COLO668 (cell line): ENCODE measurements at regions not wholly inside any gene's neighbourhood (a gene's known extent, or its start where the extent isn't known, plus 50 kb on each side); places are given as distances from the start of the nearest gene placed in this dataset.
"Not testable (repeated sequence)": the region's sequence is repeated elsewhere in the genome, so short reads cannot be mapped to it uniquely, and the experiment has no call there.

Experiments
- DNase-seq: peaks from one replicate; lab custom pipeline; 2025; ENCODE audit not compliant: unreplicated experiment; lab: John Stamatoyannopoulos, UW

DNA sequence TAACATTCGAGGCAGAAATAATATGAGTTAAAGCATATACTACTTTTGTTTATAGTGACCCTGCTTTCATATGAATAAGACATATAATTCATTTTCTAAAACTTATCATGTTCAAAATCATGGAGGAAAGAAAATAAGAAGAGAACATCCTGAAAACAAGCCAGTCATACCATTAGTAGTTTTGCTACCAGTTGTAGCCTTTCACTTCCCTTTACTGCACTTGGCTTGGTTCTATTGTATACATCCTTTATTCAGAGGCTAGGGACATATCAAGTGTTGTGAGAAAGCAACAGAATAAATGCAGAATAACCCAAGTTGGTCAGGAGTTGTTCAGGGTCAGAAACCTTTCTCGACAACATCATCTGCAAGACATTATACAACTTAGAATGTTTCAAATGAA lies 598.7 kb downstream of the SOX5 start:
- DNase-seq, result no peak

DNA sequence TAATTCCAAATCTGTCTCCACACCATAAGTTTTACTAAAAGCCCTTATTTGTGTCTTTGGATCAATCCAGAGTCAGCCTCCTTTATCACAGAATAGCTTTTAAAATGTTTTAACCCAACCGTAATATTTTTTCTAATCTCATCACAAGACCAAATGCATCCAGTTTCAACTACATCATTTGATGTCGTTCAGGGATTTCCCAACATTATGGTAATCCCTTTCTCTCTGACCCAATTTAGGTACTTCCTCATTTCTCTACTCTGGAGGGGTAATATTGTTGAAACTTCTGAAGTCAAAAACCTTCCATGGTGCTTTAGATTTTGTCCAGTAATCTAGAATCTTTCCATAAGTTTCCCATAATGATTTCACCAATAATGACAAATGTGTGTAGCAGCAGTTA lies 596.8 kb downstream of the SOX5 start:
- no peak for DNase-seq

DNA sequence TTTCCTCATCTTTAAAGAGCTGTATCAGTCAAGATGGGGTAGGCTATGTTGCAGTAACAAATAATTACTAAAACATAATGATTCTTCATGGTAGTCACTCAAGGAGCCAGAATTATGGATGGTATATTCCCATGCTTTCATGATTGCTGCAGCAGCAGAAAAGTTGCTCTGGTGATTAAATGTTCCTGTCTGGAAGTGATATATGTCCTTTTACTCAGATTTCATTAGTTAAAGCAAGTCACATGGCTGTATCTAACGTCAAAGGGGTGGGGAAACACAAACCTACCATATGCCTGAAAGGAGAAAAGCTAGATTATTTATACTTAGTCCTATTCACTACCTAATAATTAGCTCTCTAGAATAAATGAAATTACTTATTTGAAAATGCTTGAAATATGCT lies 594.7 kb downstream of the SOX5 start:
- DNase-seq, result no peak

DNA sequence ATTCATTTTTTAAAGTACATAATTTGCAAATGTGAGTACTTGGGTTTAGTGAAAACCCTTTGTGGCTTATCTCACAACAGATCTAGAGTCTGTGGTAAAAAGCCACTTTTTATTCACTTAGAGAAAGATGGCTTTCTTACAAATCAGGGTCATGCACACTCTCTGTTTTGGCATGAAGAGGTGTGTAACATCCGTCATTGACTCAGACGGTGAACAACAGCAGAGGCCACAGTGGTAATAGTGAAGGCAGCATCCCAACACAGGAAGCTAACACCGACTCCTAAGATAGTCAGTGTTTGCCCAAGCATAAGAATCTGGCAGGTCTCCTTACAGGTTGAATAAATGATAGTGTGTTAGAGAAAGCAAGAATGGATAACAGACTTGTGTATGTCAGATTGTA lies 593.0 kb downstream of the SOX5 start:
- no peak for DNase-seq

DNA sequence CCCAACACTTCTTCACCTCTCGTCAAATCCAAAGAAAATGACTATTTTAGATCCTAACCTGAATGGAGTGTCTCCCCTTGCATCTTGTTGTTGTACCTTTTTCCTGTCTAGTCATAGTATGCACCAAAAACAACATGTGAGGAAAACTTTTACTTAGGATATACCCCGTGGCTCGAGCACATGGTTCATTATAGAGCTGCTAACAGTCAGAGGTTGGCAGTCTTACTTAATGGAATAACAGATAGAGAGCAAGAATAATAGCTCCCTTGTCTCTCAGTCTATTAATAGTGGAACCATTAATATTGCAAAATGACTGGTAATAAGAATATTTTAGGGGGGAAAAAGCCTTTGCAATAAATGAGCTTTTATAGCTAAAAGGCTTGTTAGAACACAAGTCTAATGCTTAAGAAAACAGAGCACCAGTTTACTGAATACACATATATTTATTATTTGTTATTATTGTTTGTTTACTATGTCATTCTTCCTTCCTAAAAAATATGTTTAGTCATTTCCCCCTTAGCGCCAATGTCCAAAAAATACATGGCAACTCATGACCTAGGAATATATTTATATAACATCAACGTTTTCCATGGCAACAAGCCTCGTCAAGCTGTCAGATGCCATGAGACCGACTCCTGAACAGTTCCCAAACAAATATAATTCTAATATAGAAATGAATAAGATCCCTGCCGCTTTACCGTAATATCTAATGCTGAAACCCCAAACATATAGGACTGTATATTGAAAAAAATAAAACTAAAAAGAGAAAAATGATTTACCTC lies 592.4 kb downstream of the SOX5 start:
- no peak for DNase-seq

DNA sequence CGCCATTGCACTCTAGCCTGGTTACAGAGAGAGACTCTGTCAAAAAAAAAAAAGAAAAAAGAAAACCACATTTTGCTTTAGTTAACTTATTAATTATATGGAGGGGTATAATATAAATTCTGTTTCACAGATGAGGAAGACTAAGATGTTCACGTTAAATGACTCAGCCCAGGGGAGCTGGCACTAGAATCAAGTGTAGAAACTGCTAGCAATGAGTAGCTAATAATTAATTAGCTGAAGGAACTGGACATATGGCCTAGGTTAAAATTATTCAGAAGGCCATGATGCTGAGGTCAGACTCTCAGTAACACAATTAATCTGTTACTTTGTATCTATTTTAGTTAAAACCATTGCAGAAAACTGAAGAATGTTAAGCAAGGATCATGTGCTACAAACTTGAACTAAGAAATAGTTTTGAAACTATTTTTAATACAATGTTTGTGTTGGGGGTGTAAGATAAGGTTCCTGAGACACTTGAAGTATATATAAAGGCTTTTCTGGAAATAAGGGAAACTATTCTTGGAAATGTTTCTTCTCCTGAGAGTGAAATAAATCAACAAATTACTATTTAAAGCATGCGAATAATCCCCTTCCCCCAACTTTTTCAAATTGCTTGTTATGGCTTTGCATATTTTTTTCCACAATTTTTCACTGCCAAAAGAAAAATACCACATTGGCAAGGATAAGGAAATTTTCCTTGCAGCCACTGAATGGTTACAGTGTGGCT lies 589.3 kb downstream of the SOX5 start:
- no peak for DNase-seq

DNA sequence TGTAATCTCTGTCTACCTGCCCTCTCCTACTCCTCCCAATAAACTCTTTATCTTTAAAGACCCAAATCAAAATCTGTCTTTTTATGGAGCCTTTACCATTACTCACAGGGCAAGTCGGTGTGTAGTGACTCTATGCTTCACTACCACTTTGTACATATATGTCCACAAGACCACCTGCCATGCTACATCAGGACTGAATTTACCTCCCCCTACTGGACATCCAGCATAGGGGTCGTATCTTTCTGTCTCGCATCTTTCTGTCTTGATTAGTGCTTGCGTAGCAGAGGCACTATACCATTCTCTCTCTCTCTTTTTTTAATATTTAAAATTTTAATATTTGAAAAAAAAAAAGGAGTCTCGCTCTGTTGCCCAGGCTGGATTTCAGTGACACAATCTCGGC lies 587.5 kb downstream of the SOX5 start:
- DNase-seq, result no peak

DNA sequence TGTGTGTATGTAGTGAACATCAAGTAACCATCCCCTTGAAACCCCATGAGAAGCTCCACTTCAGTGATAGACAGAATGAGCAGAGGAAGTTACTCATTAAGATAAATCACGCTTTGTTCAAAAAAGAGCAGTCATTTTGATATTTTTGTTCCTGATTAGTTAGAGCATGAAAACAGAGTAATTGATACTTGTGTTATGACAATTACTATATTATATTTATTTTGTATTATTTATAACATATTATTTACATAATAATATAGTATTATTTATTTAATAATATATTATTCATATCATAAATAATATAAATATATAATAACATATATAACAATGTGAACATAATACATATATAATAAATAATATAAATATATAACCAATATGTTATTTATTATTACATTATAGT lies 580.9 kb downstream of the SOX5 start:
- DNase-seq, result no peak

DNA sequence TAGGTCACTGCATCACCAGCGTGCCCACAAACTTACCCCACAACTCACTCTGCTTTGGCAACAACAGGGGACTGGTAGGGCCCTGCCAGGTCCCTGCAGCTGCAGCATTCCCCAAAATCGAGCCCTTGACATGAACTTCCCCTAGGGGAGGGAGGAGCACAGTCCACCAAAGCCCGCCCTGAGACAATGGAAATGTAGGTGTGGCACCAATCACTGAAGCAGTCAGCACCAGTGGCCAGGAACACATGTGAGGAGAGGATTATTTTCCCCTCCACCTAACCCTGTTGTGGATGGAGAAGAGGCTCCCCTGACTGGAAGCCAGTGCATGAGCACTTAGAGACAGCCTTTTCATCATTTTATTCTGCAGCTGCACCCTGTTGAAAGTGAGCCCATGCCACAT lies 573.8 kb downstream of the SOX5 start:
- DNase-seq, result no peak

DNA sequence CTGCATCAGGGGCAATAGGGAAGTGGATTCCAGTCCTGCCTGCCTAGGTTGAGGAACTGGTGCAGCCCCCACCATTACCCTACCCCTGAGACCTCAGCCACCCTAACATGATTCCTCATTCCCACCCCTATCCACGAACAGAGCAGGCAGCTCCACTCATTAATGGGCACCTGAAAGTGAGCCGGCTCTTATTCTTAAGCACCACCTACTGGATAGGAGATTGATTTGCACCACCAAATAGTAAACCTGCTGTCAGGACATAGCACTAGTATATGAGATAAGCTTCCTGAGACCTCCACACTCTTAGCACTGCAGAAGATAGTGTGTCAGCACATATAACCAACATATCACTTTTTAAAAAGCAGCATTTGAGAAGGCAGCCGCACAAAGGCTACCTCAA lies 573.2 kb downstream of the SOX5 start:
- DNase-seq, result no peak

DNA sequence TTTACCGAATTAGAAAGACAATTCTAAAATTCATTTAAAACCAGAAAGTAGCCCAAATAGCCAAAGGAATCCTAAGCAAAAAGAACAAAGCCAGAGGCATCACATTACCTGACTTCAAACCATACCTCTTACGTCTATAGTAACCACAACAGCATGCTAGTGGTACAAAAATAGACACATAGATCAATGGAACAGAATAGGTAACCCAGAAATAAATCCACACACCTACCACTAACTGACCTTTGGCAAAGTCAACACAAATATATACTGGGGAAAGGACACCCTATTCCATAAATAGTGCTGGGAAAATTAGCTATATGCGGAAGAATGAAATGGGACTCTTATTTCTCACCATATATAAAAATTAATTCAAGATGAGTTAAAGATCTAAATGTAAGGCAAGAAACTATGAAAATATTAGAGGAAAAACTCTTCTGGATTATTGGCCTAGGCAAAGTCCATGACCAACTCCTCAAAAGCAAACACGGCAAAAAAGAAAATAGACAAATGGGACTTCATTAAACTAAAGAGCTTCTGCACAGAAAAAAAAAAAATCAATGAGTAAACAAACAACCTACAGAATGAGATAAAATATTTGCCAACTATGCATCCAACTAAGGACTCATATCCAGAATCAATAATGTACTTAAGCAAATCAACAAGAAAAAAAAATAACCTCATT lies 568.9 kb downstream of the SOX5 start:
- DNase-seq, result peak; percentile 0

DNA sequence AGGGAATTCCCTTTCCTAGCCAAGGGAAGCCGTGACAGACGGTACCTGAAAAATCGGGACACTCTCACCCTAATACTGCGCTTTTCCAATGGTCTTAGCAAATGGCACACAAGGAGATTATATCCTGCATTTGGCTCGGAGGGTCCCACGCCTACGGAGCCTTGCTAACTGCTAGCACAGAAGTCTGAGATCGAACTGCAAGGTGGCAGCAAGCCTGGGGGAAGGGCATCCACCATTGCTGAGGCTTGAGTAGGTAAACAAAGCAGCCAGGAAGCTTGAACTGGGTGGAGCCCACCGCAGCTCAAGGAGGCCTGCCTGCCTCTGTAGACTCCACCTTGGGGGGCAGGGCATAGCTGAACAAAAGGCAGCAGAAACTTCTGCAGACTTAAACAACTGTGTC lies 560.6 kb downstream of the SOX5 start:
- not testable (repeated sequence) for DNase-seq

DNA sequence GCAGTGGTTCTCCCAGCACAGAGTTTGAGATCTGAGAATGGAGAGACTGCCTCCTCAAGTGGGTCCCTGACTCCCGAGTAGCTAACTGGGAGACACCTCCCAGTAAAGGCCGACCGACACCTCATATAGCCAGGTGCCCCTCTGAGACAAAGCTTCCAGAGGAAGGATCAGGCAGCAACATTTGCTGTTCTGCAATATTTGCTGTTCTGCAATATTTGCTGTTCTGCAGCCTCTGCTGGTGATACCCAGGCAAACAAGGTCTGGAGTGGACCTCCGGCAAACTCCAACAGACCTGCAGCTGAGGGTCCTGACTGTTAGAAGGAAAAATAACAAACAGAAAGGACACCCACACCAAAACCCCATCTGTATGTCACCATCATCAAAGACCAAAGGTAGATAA lies 560.2 kb downstream of the SOX5 start:
- DNase-seq, result not testable (repeated sequence)

DNA sequence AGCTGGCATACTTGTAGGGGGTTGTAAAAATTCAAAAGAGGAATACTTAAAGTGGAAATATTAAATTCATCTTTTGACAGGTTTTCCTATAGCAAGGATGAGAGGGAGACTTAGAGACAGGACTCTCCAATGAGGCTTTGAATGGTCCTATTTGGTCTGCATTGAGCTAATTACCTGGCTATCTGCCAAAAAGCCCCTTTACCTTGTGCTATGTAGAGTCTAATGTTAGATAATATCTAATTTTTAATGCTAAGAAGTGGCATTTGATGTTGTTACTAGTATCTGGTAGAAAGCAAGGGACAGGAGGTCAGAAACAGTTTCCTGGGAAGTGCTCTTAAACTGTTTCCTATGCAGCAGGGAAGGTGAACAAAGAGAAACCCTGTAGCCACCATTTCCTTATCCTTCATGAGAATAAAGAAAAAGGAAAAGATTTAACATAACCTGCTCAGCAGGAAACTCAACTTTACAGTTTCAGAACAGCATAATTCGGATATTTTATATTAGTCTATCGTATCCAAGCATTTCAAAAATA lies 550.0 kb downstream of the SOX5 start:
- no peak for DNase-seq

DNA sequence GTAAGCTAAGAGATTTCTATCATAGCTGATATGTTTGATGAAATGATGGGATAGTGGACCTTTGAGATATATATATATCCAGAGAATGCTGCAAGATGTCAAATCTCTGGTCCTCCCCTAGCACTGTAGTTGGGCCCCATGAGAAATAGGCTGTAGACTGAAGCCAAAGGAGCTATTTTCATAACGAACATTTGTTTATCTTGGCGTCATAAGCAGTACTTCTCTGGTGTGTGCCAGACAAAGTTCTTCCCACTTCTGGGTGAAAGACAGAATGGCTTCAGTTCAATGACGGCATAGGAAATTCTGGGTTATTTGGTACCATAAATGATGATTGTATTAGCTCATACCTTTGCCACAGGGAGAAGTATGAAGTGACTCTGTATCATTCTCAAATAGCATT lies 534.3 kb downstream of the SOX5 start:
- no peak for DNase-seq

DNA sequence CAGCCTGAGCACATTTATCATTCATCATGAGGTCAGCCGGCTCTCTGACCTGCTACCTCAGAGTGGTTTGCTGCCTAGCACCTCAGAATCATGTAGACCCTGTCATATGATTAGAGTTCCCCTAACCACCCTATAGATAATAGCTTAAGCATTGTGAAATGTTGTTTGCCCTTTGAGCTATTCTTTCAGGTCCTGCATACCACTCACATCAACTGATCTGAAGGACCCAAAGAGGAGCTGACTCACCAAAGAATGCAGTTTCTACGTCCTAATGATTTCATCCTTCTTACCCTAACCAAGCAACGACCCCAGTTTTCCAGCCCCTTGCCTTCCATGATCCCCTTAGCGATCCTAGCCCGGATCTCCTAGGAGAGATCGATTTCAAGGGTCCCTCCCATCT lies 527.9 kb downstream of the SOX5 start:
- no peak for DNase-seq

DNA sequence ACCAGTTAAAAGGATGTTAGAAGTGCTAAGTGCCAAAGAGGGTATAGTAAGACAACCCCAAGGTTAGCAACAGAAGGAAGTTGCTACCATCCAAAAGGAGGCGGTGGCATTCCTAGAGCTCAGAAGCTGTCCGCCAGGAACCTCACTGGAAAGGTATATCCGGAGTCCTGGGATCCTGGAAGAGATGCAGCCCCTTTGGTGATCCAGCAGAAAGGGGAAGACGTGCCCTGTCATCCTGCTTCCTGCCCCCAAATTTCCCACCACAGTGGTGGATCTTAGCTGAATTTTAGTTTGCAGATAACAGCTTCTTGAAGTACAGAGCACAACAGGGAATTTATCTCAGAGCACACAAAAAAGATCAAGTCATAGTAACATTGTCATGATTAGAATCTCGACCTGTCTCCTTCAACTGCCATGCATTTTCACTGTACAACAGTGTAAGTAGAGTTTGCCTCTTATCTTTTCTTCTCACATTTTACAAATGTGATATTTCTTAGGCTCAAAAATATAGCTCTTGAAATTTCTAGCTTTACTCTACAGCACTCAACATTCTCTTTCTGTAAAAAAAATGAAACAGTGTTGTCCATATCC lies 526.3 kb downstream of the SOX5 start:
- no peak for DNase-seq

DNA sequence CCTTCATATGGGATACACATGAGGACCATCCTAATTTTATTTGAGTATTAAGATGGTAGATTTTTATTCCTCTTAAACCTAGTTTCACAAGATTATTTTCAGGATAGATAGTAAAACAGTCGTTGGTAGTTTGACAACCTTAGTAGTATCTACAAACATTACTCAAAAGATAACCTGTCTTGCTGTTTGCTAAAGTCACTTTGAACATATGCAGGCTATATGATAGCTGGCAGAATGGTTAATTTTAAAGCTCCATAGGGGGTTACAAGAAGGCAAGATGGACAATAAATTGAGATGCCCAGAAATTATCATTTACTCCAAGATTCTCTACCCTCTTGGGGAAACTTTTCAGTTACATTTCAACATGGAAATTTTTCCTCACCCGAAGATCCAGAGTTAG lies 525.7 kb downstream of the SOX5 start:
- no peak for DNase-seq

DNA sequence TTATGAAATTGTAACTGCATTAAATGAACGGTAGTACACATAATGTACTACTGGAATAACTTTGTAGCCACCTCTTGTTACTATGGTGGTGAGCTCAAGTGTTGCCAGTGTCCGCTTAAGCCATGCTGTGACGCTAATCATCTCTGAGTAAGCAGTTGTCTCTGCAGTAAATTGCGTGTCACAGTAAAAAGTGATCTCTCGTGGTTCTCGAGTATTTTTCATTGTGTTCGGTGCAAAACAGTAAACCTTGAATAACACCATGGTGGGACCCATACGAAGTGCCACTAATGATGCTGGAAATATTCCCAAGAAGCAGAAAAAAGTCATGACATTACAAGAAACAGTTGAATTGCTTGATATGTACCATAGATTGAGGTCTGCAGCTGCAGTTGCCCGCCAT lies 524.8 kb downstream of the SOX5 start:
- DNase-seq, result no peak

DNA sequence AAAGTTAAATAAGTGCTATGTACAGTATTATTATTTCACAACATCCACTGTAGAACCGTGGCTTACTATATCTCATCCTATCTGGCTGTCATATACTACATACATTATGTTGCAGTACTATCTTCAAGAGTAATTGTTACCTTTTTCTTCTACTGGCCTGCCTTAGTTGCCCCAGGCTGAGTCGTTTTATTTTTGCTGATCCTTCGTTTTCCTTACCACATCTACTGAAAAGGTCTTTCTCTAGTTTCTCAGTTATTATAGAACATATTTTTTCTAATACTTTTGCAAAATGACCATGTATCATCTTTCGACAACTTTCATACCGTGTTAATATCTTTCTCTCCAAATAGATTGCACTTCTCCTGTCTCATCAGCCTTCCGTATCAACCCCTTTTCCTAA lies 523.1 kb downstream of the SOX5 start:
- no peak for DNase-seq

DNA sequence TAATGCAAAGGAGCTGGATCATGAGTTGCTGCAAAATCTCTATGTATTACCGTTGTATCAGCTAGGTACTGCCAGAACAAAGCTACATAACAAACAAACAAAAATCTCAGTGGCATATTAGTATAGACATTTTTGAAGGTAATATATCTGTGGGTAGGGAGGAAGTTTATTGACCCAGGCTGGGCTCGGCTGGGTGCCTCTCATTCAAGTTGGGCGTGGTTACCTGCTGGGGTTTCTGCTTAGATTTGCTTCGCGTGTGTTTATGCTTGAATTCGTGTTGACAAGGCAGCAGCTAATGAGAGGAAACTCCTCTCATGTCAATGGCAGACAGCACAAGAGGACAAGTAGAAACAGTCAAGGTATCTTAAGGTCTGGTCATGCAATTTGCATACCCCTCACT lies 520.7 kb downstream of the SOX5 start:
- DNase-seq, result no peak

DNA sequence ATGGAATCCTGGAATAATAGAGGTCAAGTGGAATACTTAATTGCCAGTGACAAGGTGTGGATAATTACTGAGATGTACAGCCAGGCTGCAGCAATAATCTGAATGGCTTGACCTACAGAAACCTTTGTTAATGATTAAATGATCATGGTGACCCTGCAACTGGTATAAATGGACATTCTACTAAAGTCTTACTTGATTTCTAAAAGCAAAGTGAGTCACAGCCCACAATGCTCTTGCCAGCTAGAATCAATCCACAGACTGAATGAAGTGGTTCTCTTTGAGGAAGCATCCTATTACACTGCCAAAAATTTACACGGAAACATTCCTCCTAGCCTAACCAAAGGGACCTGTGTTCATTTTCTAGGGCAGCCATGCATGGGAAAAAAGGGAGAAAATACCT lies 518.5 kb downstream of the SOX5 start:
- DNase-seq, result peak; percentile 5
